GM23338 (cell line): ENCODE measurements at regions not wholly inside any gene's neighbourhood (a gene's known extent, or its start where the extent isn't known, plus 50 kb on each side); places are given as distances from the start of the nearest gene placed in this dataset.

Source experiments
- CREB1 ChIP-seq: fragments of 250-450 bp; sonication (Bioruptor Pico); IDR thresholded peaks from 2 replicates; pipeline ENCODE4 v1.5.0; 2020; ENCODE audit warnings: low read depth, mild to moderate bottlenecking, moderate library complexity
- EZH2phosphoT487 ChIP-seq: fragments of 200-600 bp; sonication (generic); IDR thresholded peaks from one replicate; pipeline ENCODE4 v1.8.1; 2018; ENCODE audit warnings: antibody characterized with exemption; ENCODE audit not compliant: unreplicated experiment
- JUNB ChIP-seq: IDR thresholded peaks from one replicate; pipeline ENCODE4 v1.6.1; 2016; ENCODE audit warnings: antibody characterized with exemption; ENCODE audit not compliant: unreplicated experiment
- NANOG ChIP-seq: IDR thresholded peaks from 2 replicates; pipeline ENCODE4 v1.6.1; 2016; ENCODE audit warnings: antibody characterized with exemption, borderline replicate concordance
- POLR2AphosphoS5 ChIP-seq: IDR thresholded peaks from 2 replicates; pipeline ENCODE4 v1.6.1; 2016; ENCODE audit warnings: antibody characterized with exemption, low read depth
- STAT1 ChIP-seq: IDR thresholded peaks from one replicate; pipeline ENCODE4 v1.6.1; 2016; ENCODE audit warnings: antibody characterized with exemption; ENCODE audit not compliant: unreplicated experiment
- ZNF114 ChIP-seq: fragments of 250-450 bp; sonication (Bioruptor Pico); IDR thresholded peaks from 2 replicates; pipeline ENCODE4 v1.5.0; 2020; ENCODE audit warnings: mild to moderate bottlenecking, moderate library complexity
- ZNF331 ChIP-seq: fragments of 250-450 bp; sonication (Bioruptor Pico); IDR thresholded peaks from 2 replicates; pipeline ENCODE4 v1.5.0; 2020; ENCODE audit warnings: low read depth, mild to moderate bottlenecking, moderate library complexity
- TF ChIP-seq, protein P1 (sequence below): fragments of 250-450 bp; sonication (Bioruptor Pico); IDR thresholded peaks from 2 replicates; pipeline ENCODE4 v1.5.0; 2020; ENCODE audit warnings: mild to moderate bottlenecking, moderate library complexity
- TF ChIP-seq, protein P2 (sequence below): IDR thresholded peaks from one replicate; pipeline ENCODE4 v1.6.1; 2018; ENCODE audit warnings: antibody characterized with exemption; ENCODE audit not compliant: unreplicated experiment
- TF ChIP-seq, protein P3 (sequence below), 2 experiments: fragments of 200-600 bp in 1 of 2; sonication (generic) in 1 of 2; conservative IDR thresholded peaks; 2 replicates each; pipeline versions ENCODE4 v1.5.1 to v1.6.1; 2016 to 2017; ENCODE audit warnings: antibody characterized with exemption in 2 of 2, low read depth in 2 of 2, mild to moderate bottlenecking in 2 of 2, moderate library complexity in 1 of 2
- TF ChIP-seq, protein P4 (sequence below): IDR thresholded peaks from 2 replicates; pipeline ENCODE4 v1.6.1; 2016; ENCODE audit warnings: antibody characterized with exemption

DNA sequence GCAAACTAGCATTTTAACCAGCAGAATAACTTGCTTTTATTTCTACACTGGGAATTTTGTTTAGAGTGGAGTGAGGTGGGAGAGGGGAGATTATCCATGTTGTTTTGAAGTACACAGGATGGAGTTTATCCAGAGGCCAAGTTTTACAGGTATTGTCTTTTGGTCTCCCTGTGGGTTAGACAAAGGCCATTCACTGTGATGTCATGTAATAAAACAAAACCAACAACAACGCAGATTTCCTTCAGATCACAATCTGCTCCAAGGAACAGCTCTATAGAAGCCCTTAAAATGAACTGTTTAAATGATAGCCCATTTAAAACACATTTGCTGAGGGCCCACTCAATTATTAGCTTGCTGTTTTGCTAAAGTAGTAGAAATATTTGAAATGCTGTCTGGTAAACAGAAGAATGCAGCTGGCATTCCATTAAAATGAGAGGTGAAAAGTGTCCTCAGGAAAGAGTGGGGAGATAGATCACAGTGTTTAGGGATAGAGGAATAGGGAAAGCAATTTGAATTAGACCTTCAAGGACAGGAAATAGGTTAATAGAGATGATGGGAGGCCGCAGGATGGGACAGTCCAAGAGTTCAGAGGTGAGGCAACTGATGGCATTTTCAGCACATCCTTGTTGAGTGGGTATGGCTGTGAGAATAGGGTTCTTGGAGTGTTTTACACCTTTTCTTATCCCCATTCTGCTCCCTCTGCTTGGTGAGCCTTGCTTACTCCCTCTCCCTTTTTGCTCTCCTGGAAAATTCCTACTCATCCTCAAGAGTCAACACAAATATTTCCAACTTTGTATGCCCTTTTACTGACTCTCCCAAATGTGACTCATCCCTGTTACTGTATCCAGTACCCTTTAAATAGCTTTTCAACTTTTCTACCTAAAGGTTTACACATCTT lies 140.1 kb upstream of the NR3C1 start (continued):
- TF ChIP-seq, protein P1, sequence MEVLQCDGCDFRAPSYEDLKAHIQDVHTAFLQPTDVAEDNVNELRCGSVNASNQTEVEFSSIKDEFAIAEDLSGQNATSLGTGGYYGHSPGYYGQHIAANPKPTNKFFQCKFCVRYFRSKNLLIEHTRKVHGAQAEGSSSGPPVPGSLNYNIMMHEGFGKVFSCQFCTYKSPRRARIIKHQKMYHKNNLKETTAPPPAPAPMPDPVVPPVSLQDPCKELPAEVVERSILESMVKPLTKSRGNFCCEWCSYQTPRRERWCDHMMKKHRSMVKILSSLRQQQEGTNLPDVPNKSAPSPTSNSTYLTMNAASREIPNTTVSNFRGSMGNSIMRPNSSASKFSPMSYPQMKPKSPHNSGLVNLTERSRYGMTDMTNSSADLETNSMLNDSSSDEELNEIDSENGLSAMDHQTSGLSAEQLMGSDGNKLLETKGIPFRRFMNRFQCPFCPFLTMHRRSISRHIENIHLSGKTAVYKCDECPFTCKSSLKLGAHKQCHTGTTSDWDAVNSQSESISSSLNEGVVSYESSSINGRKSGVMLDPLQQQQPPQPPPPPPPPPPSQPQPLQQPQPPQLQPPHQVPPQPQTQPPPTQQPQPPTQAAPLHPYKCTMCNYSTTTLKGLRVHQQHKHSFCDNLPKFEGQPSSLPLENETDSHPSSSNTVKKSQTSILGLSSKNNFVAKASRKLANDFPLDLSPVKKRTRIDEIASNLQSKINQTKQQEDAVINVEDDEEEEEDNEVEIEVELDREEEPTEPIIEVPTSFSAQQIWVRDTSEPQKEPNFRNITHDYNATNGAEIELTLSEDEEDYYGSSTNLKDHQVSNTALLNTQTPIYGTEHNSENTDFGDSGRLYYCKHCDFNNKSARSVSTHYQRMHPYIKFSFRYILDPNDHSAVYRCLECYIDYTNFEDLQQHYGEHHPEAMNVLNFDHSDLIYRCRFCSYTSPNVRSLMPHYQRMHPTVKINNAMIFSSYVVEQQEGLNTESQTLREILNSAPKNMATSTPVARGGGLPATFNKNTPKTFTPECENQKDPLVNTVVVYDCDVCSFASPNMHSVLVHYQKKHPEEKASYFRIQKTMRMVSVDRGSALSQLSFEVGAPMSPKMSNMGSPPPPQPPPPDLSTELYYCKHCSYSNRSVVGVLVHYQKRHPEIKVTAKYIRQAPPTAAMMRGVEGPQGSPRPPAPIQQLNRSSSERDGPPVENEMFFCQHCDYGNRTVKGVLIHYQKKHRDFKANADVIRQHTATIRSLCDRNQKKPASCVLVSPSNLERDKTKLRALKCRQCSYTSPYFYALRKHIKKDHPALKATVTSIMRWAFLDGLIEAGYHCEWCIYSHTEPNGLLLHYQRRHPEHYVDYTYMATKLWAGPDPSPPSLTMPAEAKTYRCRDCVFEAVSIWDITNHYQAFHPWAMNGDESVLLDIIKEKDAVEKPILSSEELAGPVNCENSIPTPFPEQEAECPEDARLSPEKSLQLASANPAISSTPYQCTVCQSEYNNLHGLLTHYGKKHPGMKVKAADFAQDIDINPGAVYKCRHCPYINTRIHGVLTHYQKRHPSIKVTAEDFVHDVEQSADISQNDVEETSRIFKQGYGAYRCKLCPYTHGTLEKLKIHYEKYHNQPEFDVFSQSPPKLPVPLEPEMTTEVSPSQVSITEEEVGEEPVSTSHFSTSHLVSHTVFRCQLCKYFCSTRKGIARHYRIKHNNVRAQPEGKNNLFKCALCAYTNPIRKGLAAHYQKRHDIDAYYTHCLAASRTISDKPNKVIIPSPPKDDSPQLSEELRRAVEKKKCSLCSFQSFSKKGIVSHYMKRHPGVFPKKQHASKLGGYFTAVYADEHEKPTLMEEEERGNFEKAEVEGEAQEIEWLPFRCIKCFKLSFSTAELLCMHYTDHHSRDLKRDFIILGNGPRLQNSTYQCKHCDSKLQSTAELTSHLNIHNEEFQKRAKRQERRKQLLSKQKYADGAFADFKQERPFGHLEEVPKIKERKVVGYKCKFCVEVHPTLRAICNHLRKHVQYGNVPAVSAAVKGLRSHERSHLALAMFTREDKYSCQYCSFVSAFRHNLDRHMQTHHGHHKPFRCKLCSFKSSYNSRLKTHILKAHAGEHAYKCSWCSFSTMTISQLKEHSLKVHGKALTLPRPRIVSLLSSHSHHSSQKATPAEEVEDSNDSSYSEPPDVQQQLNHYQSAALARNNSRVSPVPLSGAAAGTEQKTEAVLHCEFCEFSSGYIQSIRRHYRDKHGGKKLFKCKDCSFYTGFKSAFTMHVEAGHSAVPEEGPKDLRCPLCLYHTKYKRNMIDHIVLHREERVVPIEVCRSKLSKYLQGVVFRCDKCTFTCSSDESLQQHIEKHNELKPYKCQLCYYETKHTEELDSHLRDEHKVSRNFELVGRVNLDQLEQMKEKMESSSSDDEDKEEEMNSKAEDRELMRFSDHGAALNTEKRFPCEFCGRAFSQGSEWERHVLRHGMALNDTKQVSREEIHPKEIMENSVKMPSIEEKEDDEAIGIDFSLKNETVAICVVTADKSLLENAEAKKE, result no peak
- no peak for TF ChIP-seq EZH2phosphoT487
- TF ChIP-seq ZNF331 (CRISPR knock-in tag), result no peak
- TF ChIP-seq, protein P2, sequence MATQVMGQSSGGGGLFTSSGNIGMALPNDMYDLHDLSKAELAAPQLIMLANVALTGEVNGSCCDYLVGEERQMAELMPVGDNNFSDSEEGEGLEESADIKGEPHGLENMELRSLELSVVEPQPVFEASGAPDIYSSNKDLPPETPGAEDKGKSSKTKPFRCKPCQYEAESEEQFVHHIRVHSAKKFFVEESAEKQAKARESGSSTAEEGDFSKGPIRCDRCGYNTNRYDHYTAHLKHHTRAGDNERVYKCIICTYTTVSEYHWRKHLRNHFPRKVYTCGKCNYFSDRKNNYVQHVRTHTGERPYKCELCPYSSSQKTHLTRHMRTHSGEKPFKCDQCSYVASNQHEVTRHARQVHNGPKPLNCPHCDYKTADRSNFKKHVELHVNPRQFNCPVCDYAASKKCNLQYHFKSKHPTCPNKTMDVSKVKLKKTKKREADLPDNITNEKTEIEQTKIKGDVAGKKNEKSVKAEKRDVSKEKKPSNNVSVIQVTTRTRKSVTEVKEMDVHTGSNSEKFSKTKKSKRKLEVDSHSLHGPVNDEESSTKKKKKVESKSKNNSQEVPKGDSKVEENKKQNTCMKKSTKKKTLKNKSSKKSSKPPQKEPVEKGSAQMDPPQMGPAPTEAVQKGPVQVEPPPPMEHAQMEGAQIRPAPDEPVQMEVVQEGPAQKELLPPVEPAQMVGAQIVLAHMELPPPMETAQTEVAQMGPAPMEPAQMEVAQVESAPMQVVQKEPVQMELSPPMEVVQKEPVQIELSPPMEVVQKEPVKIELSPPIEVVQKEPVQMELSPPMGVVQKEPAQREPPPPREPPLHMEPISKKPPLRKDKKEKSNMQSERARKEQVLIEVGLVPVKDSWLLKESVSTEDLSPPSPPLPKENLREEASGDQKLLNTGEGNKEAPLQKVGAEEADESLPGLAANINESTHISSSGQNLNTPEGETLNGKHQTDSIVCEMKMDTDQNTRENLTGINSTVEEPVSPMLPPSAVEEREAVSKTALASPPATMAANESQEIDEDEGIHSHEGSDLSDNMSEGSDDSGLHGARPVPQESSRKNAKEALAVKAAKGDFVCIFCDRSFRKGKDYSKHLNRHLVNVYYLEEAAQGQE, result no peak
- TF ChIP-seq, protein P3, sequence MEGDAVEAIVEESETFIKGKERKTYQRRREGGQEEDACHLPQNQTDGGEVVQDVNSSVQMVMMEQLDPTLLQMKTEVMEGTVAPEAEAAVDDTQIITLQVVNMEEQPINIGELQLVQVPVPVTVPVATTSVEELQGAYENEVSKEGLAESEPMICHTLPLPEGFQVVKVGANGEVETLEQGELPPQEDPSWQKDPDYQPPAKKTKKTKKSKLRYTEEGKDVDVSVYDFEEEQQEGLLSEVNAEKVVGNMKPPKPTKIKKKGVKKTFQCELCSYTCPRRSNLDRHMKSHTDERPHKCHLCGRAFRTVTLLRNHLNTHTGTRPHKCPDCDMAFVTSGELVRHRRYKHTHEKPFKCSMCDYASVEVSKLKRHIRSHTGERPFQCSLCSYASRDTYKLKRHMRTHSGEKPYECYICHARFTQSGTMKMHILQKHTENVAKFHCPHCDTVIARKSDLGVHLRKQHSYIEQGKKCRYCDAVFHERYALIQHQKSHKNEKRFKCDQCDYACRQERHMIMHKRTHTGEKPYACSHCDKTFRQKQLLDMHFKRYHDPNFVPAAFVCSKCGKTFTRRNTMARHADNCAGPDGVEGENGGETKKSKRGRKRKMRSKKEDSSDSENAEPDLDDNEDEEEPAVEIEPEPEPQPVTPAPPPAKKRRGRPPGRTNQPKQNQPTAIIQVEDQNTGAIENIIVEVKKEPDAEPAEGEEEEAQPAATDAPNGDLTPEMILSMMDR (conservative IDR thresholded peaks at IDR 0.05; ENCODE audit: low read depth in 2 of 2), result no peak
- TF ChIP-seq, protein P4, sequence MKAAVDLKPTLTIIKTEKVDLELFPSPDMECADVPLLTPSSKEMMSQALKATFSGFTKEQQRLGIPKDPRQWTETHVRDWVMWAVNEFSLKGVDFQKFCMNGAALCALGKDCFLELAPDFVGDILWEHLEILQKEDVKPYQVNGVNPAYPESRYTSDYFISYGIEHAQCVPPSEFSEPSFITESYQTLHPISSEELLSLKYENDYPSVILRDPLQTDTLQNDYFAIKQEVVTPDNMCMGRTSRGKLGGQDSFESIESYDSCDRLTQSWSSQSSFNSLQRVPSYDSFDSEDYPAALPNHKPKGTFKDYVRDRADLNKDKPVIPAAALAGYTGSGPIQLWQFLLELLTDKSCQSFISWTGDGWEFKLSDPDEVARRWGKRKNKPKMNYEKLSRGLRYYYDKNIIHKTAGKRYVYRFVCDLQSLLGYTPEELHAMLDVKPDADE, result no peak
- no peak for TF ChIP-seq JUNB
- no peak for TF ChIP-seq CREB1
- TF ChIP-seq STAT1, result no peak
- TF ChIP-seq NANOG, result no peak
- TF ChIP-seq POLR2AphosphoS5, result no peak
- no peak for TF ChIP-seq ZNF114 (CRISPR knock-in tag)
